ENCODE measurements at regions not wholly inside any gene's neighbourhood (a gene's known extent, or its start where the extent isn't known, plus 50 kb on each side); places are given as distances from the start of the nearest gene placed in this dataset.

- in situ Hi-C loops (cut with HindIII; ENCODE audit: low pct_unique_long_range_greater_than_20kb, low sequenced_read_pairs) = no loop called here
- intact Hi-C loops (cut with micrococcal nuclease; ENCODE audit: unreplicated experiment) = no loop called here
- Histone ChIP-seq H3K9me3 (ENCODE audit: control insufficient read depth, insufficient read depth, low read depth, low read length) (no peaks in the 10 kb centered on the region), H3K4me1 (ENCODE audit: control insufficient read depth, insufficient read depth, low read length) (no peaks in the 10 kb centered on the region), H3K4me3 (ENCODE audit: low read depth in 2 of 2, low read length in 2 of 2) (no peak overlapping the region), H3K27me3 (ENCODE audit: control insufficient read depth, insufficient read depth, low read length) (no peaks in the 10 kb centered on the region), H3K27ac (ENCODE audit: low read length) (no peak overlapping the region), H3K36me3 (ENCODE audit: control insufficient read depth, insufficient read depth, low read length) (no peaks in the 10 kb centered on the region)
- BruUV-seq (replicated peaks) = no TSS peak
- ChIA-PET POLR2A (no interaction called here), CTCF (no interaction called here)
- no peak for TF ChIP-seq REST (IDR thresholded peaks at IDR 0.05; ENCODE audit: insufficient read depth in 1 of 2, low read depth in 2 of 2, low read length in 1 of 2)
- no peak for TF ChIP-seq SIN3A (IDR thresholded peaks at IDR 0.05; ENCODE audit: borderline replicate concordance, insufficient read depth, low read depth, low read length)
- no peak for TF ChIP-seq CTCF (IDR thresholded peaks at IDR 0.05)
- TF ChIP-seq TCF7L2 (IDR thresholded peaks at IDR 0.05; ENCODE audit: low read depth, low read length) = no peak
- TF ChIP-seq POLR2AphosphoS5 (IDR thresholded peaks at IDR 0.05; ENCODE audit: low read depth, low read length) = no peak
- ATAC-seq = no peak
- no peak for DNase-seq (ENCODE audit: low read depth, low spot score)
Measured at GRCh38 chr13:21759463-21759862, 88.6 kb downstream of the FGF9 start.

DNA sequence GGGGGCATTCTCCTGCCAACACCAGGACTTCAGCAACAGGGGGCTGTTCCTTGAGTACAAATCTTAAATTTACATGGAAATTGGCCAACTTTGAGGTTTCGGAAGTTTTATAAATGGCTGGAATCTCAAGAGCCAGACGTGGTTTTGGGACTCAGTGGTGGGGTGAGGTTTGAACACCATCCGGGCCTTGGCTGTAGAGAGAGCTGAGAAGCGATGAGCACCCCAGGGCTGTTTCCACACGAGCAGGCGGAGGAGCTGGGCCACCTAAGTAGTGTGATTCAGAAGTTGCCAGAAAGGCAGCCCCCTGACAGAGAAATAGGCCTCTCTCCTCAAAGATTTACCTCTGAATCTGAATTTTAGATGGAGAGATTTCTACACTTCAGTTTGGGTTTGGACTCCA is 89.0 kb downstream of the FGF9 start:
- DNase-seq (ENCODE audit: low read depth, low spot score) (no peak), ATAC-seq (no peak)
- BruUV-seq (replicated peaks) = no TSS peak
- ChIA-PET POLR2A (no interaction called here), CTCF (no interaction called here)
- in situ Hi-C loops (cut with HindIII; ENCODE audit: low pct_unique_long_range_greater_than_20kb, low sequenced_read_pairs) (no loop called here), intact Hi-C loops (cut with micrococcal nuclease; ENCODE audit: unreplicated experiment) (no loop called here)
- Histone ChIP-seq H3K9me3 (ENCODE audit: control insufficient read depth, insufficient read depth, low read depth, low read length) (no peaks in the 10 kb centered on the region), H3K27ac (ENCODE audit: low read length) (no peak overlapping the region), H3K36me3 (ENCODE audit: control insufficient read depth, insufficient read depth, low read length) (no peaks in the 10 kb centered on the region), H3K27me3 (ENCODE audit: control insufficient read depth, insufficient read depth, low read length) (no peaks in the 10 kb centered on the region), H3K4me3 (ENCODE audit: low read depth in 2 of 2, low read length in 2 of 2) (no peak overlapping the region), H3K4me1 (ENCODE audit: control insufficient read depth, insufficient read depth, low read length) (no peaks in the 10 kb centered on the region)
- TF ChIP-seq REST (IDR thresholded peaks at IDR 0.05; ENCODE audit: insufficient read depth in 1 of 2, low read depth in 2 of 2, low read length in 1 of 2) (no peak), CTCF (IDR thresholded peaks at IDR 0.05) (no peak), POLR2AphosphoS5 (IDR thresholded peaks at IDR 0.05; ENCODE audit: low read depth, low read length) (no peak), TCF7L2 (IDR thresholded peaks at IDR 0.05; ENCODE audit: low read depth, low read length) (no peak), SIN3A (IDR thresholded peaks at IDR 0.05; ENCODE audit: borderline replicate concordance, insufficient read depth, low read depth, low read length) (no peak)
